ENCODE measurements at regions not wholly inside any gene's neighbourhood (a gene's known extent, or its start where the extent isn't known, plus 50 kb on each side); places are given as distances from the start of the nearest gene placed in this dataset.
A peak's percentile ranks its signal among the peaks of the same experiment; 100 is the strongest.

GRCh38 chr1:87615491-87615890 lies 286.8 kb downstream of the LMO4 start:
- DNase-seq (ENCODE audit: low read depth), result no peak

GRCh38 chr1:87615901-87616300 lies 287.2 kb downstream of the LMO4 start:
- no peak for DNase-seq (ENCODE audit: low read depth)

- no peak for DNase-seq (ENCODE audit: low read depth)
Measured at GRCh38 chr1:87620807-87621206, 292.1 kb downstream of the LMO4 start.

- no peak for DNase-seq (ENCODE audit: low read depth)
Measured at GRCh38 chr1:87629673-87630072, 301.0 kb downstream of the LMO4 start.

- DNase-seq (ENCODE audit: low read depth), result no peak
Measured at GRCh38 chr1:87632232-87632631, 303.6 kb downstream of the LMO4 start.

GRCh38 chr1:87636198-87636892 lies 307.7 kb downstream of the LMO4 start:
- no peak for DNase-seq (ENCODE audit: low read depth)

- no peak for DNase-seq (ENCODE audit: low read depth)
Measured at GRCh38 chr1:87638636-87639035, 310.0 kb downstream of the LMO4 start.

GRCh38 chr1:87641996-87642395 lies 313.3 kb downstream of the LMO4 start:
- DNase-seq (ENCODE audit: low read depth), result no peak

GRCh38 chr1:87642581-87643221 lies 314.0 kb downstream of the LMO4 start:
- DNase-seq (ENCODE audit: low read depth), result peak; percentile 9

GRCh38 chr1:87644033-87644578 lies 315.4 kb downstream of the LMO4 start:
- DNase-seq (ENCODE audit: low read depth), result peak; percentile 41

- peak; percentile 62 for DNase-seq (ENCODE audit: low read depth)
Measured at GRCh38 chr1:87644579-87645190, 316.0 kb downstream of the LMO4 start.

- DNase-seq (ENCODE audit: low read depth), result peak; percentile 3
Measured at GRCh38 chr1:87647430-87648177, 318.9 kb downstream of the LMO4 start.

- DNase-seq (ENCODE audit: low read depth), result no peak
Measured at GRCh38 chr1:87648323-87649119, 319.8 kb downstream of the LMO4 start.

GRCh38 chr1:87650306-87650705 lies 321.6 kb downstream of the LMO4 start:
- DNase-seq (ENCODE audit: low read depth), result no peak

GRCh38 chr1:87652176-87652575 lies 323.5 kb downstream of the LMO4 start:
- no peak for DNase-seq (ENCODE audit: low read depth)

- DNase-seq (ENCODE audit: low read depth), result no peak
Measured at GRCh38 chr1:87665151-87665550, 336.5 kb downstream of the LMO4 start.

GRCh38 chr1:87666681-87667080 lies 338.0 kb downstream of the LMO4 start:
- no peak for DNase-seq (ENCODE audit: low read depth)

- DNase-seq (ENCODE audit: low read depth), result no peak
Measured at GRCh38 chr1:87669674-87670073, 341.0 kb downstream of the LMO4 start.

GRCh38 chr1:87673309-87673708 lies 344.6 kb downstream of the LMO4 start:
- no peak for DNase-seq (ENCODE audit: low read depth)

GRCh38 chr1:87673748-87674147 lies 345.1 kb downstream of the LMO4 start:
- DNase-seq (ENCODE audit: low read depth), result no peak

- DNase-seq (ENCODE audit: low read depth), result no peak
Measured at GRCh38 chr1:87674791-87675190, 346.1 kb downstream of the LMO4 start.

- DNase-seq (ENCODE audit: low read depth), result no peak
Measured at GRCh38 chr1:87678266-87678665, 349.6 kb downstream of the LMO4 start.
